ENCODE measurements at regions not wholly inside any gene's neighbourhood (a gene's known extent, or its start where the extent isn't known, plus 50 kb on each side); places are given as distances from the start of the nearest gene placed in this dataset.
A peak's percentile ranks its signal among the peaks of the same experiment; 100 is the strongest.

GRCh38 chr3:69671082-69671952, 67.9 kb upstream of the MITF start:
- 10% methylated on average over 6 of the region's 6 CpGs for whole genome bisulfite sequencing (ENCODE audit: low lambda C conversion rate)
- no peak overlapping the region for H2AFZ ChIP-seq (ENCODE audit: low read depth)
- POLR2A ChIA-PET, result interaction anchor here (1.2 kb wide), 1 partner anchor 220 kb away, joined by 6 read pairs; no protein-coding TSS in a partner anchor
- no peaks in the 10 kb centered on the region for H3K27me3 ChIP-seq (ENCODE audit: insufficient read depth)
- peak overlapping the region in 1 of 2 experiments; percentile 83; a peak in 2 of 4 replicates for H3K27ac ChIP-seq (ENCODE audit: low read depth in 2 of 2, low read length in 1 of 2)
- no peak overlapping the region; a peak in 2 of 4 replicates for H3K4me3 ChIP-seq (ENCODE audit: low read depth in 2 of 2, low read length in 1 of 2)
- peak; percentile 68 for DNase-seq
- CTCF ChIA-PET, result interaction anchor here (0.7 to 5.4 kb wide), 31 partner anchors 9 to 655 kb away, joined by 3 to 51 read pairs (median 4); no protein-coding TSS in a partner anchor
- H3K36me3 ChIP-seq (replicated peaks in 1 of 2; ENCODE audit: control insufficient read depth in 1 of 2, insufficient read depth in 2 of 2, low read length in 1 of 2), result no peaks in the 10 kb centered on the region
- TF ChIP-seq EP300 (IDR thresholded peaks at IDR 0.05; ENCODE audit: borderline replicate concordance in 1 of 2, low read depth in 1 of 2, low read length in 1 of 2) (peak in 1 of 2 experiments; percentile 91; a peak in 2 of 4 replicates), PBX3 (IDR thresholded peaks at IDR 0.05) (peak; percentile 31; the same call in 1 of the 2 replicates), GATA2 (CRISPR knock-in tag; IDR thresholded peaks at IDR 0.05) (peak; percentile 85), JUND (IDR thresholded peaks at IDR 0.05) (no peak; the same call in 1 of the 2 replicates), FOXJ3 (CRISPR knock-in tag; IDR thresholded peaks at IDR 0.05) (peak; percentile 78), USF1 (IDR thresholded peaks at IDR 0.05; ENCODE audit: borderline replicate concordance, low read depth) (no peak), RAD21 (IDR thresholded peaks at IDR 0.05; ENCODE audit: low read length) (peak; percentile 91), RFX5 (IDR thresholded peaks at IDR 0.05; ENCODE audit: low read length) (0 out of 2 replicates have a peak, but pooled peaks have one; percentile 22), TEAD4 (IDR thresholded peaks at IDR 0.05; ENCODE audit: borderline replicate concordance, insufficient read depth) (no peak), MEF2A (IDR thresholded peaks at IDR 0.05; ENCODE audit: borderline replicate concordance, low read depth) (no peak), RCOR1 (IDR thresholded peaks at IDR 0.05; ENCODE audit: low read length) (peak; percentile 42; the same call in 1 of the 2 replicates), CTCF (IDR thresholded peaks at IDR 0.05) (peak; percentile 85), SMC3 (IDR thresholded peaks at IDR 0.05; ENCODE audit: low read depth, low read length) (peak; percentile 77), FOSL2 (IDR thresholded peaks at IDR 0.05; ENCODE audit: borderline replicate concordance, low read depth) (no peak)
- H3K9me3 ChIP-seq, result no peaks in the 10 kb centered on the region
- no peaks in the 10 kb centered on the region for H3F3A ChIP-seq (replicated peaks; ENCODE audit: insufficient read depth)
- no peak overlapping the region for H3K9ac ChIP-seq
- H3K9me2 ChIP-seq, result no peaks in the 10 kb centered on the region
- H3K79me2 ChIP-seq (ENCODE audit: insufficient read depth), result no peaks in the 10 kb centered on the region
- H3K4me1 ChIP-seq (ENCODE audit: control insufficient read depth in 1 of 2, insufficient read depth in 2 of 2, low read depth in 1 of 2, low read length in 1 of 2), result peaks cover 0 to 13% of the 10 kb centered on the region in 2 experiments; a peak in 2 of 4 replicates
- no peaks in the 10 kb centered on the region for H4K20me1 ChIP-seq (ENCODE audit: insufficient read depth)
- H3K4me2 ChIP-seq, result no peak overlapping the region; the same call in 1 of the 2 replicates

Measured in SK-N-SH (cell line).